ENCODE measurements at regions not wholly inside any gene's neighbourhood (a gene's known extent, or its start where the extent isn't known, plus 50 kb on each side); places are given as distances from the start of the nearest gene placed in this dataset.

DNA sequence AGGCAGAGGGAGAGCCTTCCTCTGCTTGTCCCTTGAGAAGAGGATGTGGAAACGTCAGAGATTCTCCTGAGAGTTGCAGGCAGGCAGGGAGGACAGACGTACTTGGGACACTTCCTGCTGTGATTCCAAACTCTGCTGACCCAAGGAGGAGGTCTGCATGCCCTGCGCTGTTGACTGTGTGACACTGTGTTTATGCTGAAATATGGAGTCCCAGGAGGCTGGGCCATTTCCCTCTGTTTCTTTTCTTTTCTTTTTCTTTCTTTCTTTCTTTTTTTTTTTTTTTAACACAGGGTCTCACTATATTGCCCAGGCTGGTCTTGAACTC, 63.5 kb upstream of the BHLHE23 start:
- DNase-seq (ENCODE audit: low read depth): no peak

DNA sequence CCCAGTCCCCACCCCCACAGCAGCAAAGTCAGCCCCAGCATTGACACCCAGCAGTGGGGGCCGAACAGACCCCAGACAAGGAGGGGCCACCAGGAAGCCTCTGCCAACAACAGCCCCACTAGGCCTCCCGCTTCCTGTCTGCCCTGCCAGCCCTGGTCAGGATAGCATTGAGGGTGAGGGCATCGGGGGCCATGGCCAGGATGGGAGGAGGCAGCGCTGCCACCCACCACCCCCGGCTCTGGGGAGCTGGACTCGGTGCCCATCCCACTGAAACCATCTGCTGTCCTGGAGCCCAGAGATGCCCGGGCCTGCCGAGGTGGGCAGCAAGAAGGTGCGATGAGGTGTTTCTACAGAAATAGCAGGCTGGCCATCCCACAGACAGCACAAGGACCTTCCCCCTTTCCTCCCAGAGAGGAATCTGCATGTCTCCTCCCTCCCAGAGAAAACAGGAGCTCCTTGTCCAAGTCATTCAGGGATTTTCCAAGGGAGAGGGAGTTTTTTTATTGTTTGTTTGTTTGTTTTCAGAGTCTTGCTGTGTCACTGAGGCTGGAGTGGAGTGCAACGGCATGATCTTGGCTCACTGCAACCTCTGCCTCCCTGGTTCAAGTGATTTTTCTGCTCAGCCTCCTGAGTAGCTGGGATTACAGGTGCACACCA, 62.1 kb upstream of the BHLHE23 start:
- DNase-seq (ENCODE audit: low read depth): no peak

DNA sequence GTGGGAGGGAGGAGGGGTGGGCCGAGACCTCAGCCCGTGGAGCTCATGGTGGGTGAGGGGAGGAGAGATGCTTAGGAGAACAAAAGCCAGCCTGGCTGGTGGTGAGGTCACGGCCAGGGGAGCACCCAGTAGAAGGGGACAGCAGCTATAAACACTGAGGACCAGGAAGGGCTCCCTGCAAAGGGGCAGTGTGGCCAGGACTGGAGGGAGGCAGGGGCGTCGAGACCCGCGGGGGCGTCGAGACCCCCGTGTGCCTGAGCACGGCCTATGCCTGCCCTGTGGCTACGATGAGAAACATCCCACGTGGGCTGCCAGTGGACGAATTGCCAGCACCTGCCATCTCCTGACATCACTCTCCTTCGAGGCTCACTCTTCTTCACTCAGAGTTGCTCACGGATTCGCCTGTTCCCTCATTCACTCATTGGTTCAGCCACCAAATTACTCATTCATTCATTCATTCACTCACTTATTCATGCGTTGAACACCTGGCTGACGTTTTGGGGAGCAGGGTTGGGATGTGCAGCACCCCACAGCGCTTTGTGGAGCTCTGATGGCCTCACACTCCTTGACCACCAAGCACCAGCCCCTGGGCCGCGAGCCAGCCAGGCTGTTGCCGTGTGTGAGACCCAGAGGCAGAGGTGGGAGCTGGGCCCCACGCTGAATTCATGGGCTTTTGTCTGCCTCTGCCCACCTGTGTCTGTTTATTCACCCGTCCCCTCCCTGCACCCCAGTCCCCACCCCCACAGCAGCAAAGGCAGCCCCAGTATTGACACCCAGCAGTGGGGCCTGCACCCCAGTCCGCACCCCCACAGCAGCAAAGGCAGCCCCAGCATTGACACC, 61.2 kb upstream of the BHLHE23 start:
- no peak for DNase-seq (ENCODE audit: low read depth)

DNA sequence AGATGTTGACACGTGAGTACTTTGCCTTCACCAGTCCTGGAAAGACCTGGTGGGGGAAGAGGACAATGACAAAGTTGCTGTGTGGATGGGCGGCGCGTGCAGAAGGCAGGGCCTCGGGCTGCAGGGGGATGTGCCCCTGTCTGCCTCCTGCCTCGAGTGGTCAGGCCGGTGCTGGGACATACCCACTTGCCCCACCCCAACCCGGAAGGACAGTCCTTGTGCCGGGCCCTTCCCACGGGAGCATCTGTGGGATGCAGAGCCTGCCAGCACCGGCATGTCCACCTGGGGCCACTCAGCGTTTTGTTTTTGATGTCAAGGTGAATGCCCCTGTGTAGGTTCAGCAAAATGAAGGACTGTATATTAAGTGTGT, 60.5 kb upstream of the BHLHE23 start:
- DNase-seq (ENCODE audit: low read depth): no peak

DNA sequence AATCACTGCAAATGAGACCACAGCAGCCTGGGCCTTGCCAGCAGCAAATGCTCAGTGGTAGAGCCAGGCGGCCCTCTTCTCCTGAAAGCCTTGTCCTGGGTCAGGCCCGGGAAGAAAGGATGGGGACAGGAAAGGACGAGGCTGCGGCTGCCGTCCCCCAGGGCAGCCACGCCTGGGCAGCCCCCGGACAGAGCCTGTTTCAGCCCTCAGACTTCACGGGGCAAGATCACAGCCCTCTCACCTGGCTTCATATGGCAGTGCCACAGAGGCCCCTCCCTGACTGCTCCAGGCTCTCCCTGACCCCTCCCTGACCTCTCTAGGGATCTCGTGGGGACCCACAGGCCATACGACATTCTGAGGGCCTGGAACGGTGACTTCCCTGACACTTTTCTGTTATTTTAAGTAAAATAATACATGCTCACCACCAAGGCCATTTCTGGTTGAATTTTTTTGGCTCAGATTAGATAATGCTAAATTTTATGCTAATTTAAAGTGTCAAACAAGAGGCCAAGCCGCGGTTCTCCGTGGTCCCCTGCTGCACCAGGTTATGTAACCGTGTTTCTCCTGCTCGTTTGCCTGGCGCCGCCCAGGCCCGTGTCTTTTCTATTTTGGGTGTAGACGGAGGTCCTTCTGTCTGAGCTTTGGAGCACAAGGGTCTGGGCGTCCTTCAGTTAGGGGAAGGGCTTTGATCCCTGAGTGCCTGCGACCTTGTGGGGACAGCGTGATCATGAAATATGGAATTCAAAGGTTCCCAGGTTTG, 59.9 kb upstream of the BHLHE23 start:
- DNase-seq (ENCODE audit: low read depth): no peak

DNA sequence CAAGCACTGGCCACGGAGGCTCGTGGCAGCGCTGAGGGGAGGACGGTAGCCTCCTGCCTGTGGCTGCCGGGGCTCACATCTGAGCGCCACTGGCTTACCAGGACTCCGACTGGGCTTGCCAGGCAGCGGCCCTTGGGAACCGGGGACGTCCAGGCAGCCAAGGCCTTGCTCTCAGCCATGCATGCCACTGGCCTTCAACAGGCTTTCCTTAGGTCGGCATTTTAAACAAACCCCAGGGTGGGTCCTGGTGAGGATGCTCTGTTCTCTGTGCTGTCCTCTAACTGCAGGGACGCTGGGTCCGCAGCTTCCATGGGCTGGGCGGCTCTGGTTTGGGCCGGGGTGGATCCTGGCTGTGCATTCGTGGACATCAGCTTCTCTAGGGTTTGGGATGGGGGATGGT, 59.1 kb upstream of the BHLHE23 start:
- no peak for DNase-seq (ENCODE audit: low read depth)

DNA sequence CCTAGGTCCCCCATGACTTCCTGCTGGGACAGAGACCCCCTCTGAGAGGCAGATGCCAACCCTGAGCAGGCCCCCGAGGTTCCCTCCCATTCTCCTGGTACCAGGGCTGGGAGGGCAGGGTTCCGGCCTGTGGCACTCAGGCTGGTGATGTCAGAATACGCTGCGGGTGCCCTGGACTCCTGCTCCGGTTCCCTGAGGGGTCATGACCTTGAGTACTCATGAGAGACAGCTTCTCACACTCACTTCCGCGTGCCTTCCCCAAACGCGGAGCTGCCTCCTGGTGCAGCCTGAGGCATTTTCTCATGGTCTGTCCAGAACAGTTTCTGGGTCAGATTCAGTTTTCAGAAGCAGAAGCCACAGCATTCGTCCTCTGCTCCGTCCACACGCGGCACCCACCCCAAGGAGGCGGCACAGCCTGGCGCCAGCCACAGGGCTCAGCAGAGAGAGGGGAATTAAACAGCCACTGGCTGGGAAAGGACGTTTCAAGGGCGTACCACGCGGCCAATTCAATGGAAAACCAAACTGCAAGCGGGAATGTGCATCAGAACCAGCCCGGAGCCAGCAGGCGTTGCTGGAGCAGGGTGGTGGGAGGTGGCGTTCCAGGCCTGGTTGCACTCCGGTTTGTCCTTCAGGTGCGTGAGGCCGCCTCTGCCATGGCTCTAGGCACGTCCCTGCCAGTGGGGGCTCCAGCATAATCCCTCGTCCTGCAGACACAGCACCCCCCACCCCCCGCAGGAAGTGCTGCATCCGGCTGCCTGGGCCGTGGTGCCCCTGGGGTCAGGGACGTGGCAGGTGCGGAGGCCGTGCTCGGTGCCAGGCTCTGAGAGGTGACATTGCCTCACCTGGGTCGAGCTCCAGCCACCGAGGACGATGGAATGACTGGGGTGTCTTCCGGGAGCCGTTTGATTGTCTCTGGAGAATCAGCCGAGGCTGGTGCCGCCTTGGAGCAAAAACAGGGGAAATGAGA, 58.3 kb upstream of the BHLHE23 start:
- no peak for DNase-seq (ENCODE audit: low read depth)

DNA sequence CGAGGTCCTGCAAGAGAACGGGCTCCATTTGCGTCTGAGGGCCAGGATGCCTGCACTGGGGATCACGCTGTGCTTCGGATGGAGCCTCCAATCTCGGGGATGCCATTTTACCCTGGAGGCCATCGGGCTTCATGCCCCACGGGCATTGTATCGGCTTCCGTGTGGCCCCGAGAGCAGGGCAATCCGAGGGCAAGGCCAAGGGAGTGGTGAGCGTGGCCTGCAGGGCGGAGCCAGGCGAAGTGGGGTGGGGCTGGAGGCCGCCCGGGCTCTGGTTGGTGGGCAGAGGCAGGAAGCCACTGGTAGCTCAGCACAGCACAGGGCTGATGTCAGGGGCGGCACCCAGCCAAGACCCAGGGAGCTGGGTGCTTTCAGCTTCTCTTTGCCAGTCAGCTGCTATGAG, 57.5 kb upstream of the BHLHE23 start:
- no peak for DNase-seq (ENCODE audit: low read depth)

DNA sequence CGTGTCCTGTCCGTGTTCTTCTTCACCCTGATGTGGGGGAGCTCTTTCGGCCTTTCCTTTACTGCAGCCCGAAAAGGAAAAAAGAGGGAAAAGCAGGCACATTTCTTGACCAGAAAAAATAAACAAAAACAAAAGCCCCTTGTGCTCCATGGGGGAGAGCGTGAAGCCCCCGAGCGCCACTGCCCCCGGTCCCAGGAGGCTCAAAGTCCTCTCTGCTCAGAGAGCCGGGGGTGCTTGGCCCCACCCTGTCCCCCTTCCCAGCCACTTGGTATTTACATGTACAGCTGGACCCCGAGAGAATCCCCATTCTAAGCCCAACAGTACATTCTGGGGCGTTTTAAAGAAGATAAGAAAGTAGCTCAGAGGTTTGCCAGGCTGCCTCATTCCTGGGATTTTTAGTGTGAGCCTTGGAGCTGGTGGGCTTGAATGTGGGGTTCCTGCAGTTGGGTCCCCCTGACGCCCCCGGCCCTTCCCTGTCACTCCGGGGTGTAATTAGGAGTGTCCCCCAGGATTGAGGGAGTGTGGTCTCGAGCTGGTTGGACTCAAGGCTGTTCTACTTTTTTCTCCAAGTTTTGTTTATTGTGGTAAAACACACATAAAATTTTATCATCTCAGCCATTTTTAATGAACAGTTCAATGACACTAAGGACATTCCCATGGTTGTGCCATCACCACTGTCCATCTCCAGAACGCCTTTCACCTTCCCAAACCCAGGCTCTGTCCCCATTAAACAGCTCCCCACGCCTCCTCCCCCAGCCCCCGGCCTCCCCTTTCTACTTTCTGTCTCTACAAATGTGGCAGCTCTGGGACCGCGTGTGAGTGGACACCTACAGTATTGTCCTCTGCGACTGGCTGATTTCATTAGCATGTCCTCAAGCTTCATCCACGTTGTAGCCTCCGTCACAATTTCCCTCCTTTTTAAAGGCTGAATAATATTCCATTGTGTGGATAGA, 55.7 kb upstream of the BHLHE23 start:
- no peak for DNase-seq (ENCODE audit: low read depth)

DNA sequence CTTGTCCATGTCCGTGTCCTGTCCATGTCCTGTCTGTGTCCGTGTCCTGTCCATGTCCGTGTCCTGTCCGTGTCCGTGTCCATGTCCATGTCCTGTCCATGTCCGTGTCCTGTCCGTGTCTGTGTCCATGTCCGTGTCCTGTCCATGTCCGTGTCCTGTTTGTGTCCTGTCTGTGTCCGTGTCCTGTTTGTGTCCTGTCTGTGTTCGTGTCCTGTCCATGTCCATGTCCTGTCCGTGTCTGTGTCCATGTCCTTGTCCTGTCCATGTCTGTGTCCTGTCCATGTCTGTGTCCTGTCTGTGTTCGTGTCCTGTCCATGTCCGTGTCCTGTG, 55.0 kb upstream of the BHLHE23 start:
- DNase-seq (ENCODE audit: low read depth): no peak

DNA sequence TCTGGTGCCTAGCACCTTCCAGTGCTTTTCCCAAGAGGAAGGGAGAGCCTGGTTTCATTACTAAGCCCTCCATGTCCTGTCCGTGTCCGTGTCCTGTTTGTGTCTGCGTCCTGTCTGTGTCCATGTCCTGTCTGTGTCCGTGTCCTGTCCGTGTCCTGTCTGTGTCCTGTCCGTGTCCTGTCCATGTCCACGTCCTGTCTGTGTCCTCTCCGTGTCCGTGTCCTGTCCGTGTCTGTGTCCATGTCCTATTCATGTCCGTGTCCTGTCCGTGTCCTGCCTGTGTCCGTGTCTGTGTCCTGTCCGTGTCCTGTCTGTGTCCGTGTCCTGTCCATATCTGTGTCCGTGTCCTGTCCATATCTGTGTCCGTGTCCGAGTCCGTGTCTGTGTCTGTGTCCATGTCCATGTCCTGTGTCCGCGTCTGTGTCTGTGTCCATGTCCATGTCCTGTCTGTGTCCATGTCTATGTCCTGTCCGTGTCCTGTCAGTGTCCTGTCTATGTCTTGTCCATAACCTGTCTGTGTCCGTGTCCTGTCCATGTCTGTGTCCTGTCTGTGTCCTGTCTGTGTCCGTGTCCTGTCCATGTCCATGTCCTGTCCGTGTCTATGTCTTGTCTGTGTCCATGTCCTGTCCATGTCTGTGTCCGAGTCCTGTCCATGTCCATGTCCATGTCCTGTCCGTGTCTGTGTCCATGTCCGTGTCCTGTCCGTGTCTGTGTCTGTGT, 54.4 kb upstream of the BHLHE23 start:
- DNase-seq (ENCODE audit: low read depth): no peak

DNA sequence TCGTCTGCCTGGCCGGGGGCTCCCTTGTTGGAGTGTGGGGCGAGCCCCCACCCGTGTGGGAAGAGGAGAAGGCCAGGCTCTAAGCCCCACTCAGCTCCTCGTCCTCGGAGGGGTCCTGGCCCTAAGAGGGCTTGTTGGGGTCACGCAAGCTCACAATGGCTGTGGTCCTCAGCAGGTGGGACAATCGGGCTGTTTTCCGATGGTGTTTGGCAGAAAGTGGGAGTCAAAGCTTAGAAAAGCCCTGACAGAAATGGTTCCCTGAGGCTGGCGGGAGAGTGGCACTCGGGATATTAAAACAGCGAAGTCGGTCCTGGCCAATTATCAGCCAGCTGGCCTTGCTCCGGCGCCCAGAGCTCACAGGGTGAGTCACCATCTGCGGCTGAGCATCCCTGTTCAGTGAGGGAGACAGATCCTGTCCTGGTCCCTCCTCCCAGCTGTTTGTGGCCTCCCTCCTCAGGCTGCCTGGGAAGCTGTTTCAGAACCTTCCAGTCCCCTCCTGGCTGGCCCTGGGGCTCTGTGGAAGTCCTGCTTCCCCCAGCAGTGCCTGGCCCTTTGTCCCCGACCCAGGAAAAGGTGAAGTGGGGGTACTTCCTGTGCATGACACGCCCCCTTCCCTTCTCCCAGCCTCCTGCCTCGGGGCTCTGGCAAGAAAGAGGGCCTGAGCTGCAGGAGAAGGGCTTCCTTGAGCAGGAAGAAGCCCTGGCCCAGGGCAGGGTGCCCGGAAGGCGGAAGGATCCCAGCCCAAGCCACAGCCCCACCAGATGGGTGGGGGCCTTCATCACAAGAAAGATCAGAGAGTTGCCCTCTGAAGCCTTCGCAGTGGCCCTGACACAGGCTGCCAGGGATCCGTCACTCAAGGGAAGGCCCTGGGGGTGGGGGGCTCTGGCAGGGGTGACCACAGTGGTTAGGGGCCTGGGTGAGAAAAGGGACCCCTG, 53.6 kb upstream of the BHLHE23 start:
- DNase-seq (ENCODE audit: low read depth): peak; percentile 10

DNA sequence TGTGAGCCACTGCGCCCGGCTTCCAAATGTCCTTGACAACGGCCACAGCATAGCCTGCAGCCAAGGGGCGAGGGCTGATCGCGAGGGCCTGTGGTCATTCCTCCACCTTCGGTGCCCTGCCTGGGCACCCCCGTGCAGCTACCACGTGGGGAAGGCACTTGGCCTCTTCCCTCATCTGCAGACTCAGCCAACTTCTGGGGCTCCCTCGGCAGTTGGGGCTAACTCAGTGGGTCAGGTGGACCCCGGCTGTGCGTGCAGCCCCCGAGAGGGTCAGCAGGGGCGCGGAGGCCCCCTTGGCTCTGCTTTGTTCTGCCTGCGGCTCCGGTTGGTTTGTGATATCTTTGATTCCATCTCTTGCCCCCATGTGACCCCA, 52.9 kb upstream of the BHLHE23 start:
- no peak for DNase-seq (ENCODE audit: low read depth)

DNA sequence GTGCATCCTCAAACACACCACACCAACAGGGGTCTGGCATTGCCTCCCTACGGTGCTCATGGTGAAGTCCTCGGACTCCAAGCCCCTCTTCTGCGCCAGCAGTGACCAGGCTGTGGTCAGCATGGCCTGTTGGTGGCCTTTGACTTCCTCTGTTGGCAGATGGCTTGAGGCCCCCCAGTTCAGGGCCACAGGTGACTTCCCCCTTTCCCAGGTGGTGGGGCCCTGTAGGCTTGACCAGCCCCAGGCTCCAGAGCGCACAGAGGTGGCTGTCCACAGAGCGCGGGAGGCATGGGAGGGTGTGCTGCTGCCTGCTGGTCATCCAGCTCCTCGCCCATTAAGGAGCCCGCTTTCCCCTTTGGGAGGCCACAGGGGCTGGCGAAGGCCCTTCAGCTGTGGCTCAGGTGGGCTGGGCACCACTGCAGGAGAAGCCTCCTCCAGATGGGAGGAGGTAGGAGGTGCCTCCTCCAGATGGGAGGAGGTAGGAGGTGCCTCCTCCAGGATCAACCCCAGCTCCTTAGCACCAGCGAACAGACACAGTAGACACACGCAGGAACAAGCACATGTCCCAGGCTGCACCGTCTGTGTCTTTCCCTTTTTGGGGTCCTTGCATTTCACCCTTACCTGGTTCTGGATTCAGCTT, 52.1 kb upstream of the BHLHE23 start:
- no peak for DNase-seq (ENCODE audit: low read depth)

DNA sequence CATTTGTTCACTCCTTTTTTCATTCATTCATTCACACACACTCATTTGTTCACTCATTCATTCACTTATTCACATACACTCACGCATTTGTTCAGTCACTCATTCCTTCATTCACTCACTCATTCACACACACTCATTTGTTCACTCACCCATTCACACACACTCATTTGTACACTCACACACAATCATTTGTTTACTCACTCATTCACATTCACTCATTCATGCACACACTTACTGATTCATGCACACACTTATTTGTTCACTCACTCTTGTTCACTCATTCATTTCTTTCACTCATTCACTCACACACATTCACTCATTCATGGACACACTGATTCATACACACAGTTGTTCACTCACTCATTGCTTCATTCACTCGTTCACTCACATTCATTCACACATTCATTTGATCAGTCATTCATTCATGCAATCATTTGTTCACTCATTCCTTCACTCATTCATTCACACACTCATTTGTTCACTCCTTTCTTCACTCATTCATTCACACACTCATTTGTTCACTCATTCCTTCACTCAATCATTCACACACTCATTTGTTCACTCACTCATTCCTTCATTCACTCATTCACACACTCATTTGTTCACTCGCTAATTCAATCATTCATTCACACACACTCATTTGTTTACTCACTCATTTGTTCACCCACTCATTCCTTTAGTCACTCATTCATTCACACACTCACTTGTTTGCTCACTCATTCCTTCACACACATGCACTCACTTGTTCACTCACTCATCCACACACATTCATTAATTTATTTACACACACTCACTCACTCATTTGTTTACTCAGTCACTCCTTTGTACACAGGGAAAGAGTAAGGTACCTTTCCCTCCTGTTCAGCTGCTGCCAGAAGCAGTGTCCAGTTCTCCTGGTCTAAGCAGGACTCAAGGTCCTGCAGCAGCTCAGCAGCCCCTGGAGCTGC, 50.7 kb upstream of the BHLHE23 start:
- no peak for DNase-seq (ENCODE audit: low read depth)

DNA sequence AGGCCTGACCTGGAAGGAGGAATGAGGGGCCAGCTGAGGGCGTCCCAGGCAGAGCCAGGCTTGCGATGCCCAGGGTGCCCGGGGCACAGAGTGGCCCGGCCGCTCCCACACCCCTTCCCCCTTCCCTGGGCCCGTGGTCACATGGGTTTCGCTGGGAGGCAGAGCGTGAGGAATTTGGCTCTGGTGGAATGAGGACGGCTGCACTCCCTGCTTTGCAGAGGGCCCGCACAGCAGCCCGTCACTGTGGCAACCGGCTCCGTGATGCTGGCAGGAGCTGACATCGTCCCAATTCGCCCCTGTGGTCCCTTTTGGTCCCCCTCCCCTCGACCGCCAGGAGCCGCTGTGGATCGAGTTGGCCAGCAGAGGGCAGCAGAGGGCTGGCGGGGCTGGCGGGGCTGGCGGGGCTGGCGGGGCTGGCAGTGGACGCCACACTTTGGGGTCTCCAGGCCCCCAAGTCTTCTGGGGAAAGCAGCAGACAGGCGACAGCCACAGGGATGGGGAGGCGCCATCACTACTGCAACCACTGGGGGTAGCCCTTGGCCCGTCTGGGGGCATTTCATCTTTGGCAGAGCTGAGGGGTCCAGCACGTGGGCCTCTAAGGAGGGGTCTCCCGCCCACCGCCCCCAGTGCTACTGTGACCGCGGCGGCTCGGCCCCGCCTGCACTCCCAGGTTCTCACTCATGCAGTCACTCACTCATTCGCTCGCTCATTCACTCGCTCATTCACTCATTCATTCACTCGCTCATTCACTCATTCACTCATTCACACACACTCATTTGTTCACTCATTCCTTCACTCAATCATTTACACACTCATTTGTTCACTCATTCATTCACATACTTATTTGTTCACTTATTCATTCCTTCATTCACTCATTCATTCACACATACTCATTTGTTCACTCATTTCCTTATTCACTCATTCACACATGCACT, 49.7 kb upstream of the BHLHE23 start:
- no peak for DNase-seq (ENCODE audit: low read depth)

Data from stromal cell of bone marrow (primary cell).